H1 (cell line): ENCODE measurements at regions not wholly inside any gene's neighbourhood (a gene's known extent, or its start where the extent isn't known, plus 50 kb on each side); places are given as distances from the start of the nearest gene placed in this dataset.

Experiments used
- CTCF ChIA-PET: fragments of 300-600 bp; sonication (Branson Sonifier 250); formaldehyde crosslinking; loops from one replicate; lab custom pipeline; 2021; ENCODE audit not compliant: partially characterized antibody; lab: Charles Lee
- POLR2A ChIA-PET: fragments of 300-600 bp; sonication (Branson Sonifier 250); formaldehyde crosslinking; loops from one replicate; lab custom pipeline; 2021; ENCODE audit warnings: inconsistent platforms; ENCODE audit not compliant: partially characterized antibody; lab: Charles Lee
- DNase-seq, 2 experiments: peaks; one replicate each; pipeline versions ENCODE4 v3.0.0 to v3.0.0-alpha.2; 2010 to 2022; ENCODE audit warnings: low spot score in 2 of 2, low read depth in 1 of 2, mixed read lengths in 1 of 2
- FAIRE-seq: peaks from 2 replicates; lab custom pipeline; 2011; peaks lifted over from hg19 to GRCh38; lab: Jason Lieb, UNC
- H2AFZ ChIP-seq: 2 replicates; pipeline ENCODE4 v1.8.1; 2012; ENCODE audit warnings: low read length, inconsistent platforms
- H2AK5ac ChIP-seq: 2 replicates; pipeline ENCODE4 v1.6.1; 2013; ENCODE audit warnings: low read depth, low read length
- H2BK120ac ChIP-seq: replicated peaks from 2 replicates; pipeline ENCODE3; 2013; ENCODE audit warnings: low read depth, low read length, inconsistent platforms
- H2BK12ac ChIP-seq: 2 replicates; pipeline ENCODE4 v1.6.1; 2013; ENCODE audit warnings: low read depth, low read length
- H2BK15ac ChIP-seq: 2 replicates; pipeline ENCODE4 v1.6.1; 2013; ENCODE audit warnings: low read length
- H2BK20ac ChIP-seq: 2 replicates; pipeline ENCODE4 v1.6.1; 2013; ENCODE audit warnings: low read length
- H2BK5ac ChIP-seq: 2 replicates; pipeline ENCODE4 v1.6.1; 2013; ENCODE audit warnings: low read depth, low read length
- H3K14ac ChIP-seq: 2 replicates; pipeline ENCODE4 v1.6.1; 2013; ENCODE audit warnings: inconsistent platforms; ENCODE audit not compliant: insufficient read length
- H3K18ac ChIP-seq: 2 replicates; pipeline ENCODE4 v1.6.1; 2013; ENCODE audit warnings: low read length; ENCODE audit errors: extremely low read depth
- H3K23ac ChIP-seq: 2 replicates; pipeline ENCODE4 v1.6.1; 2013; ENCODE audit warnings: inconsistent platforms; ENCODE audit not compliant: insufficient read length
- H3K23me2 ChIP-seq: 2 replicates; pipeline ENCODE4 v1.6.1; 2013; ENCODE audit warnings: low read depth, low read length
- H3K27ac ChIP-seq: 2 replicates; pipeline ENCODE4 v1.6.1; 2011; ENCODE audit warnings: low read depth, low read length, inconsistent platforms
- H3K27me3 ChIP-seq, 4 experiments: replicated peaks in 1 of 4; 1 replicate in 1 of 4; 2 replicates in 3 of 4; pipeline versions ENCODE4 v1.6.1 to v1.8.1; 2011 to 2013; ENCODE audit warnings: low read length in 3 of 4, mild to moderate bottlenecking in 3 of 4, inconsistent platforms in 2 of 4, mixed read lengths in 2 of 4, moderate library complexity in 1 of 4; ENCODE audit not compliant: control insufficient read depth in 3 of 4, insufficient read depth in 3 of 4; ENCODE audit errors: extremely low read depth in 1 of 4
- H3K36me3 ChIP-seq, 4 experiments: 2 replicates each; pipeline versions ENCODE4 v1.6.1 to v1.8.1; 2011 to 2013; ENCODE audit warnings: mild to moderate bottlenecking in 4 of 4, low read length in 3 of 4, moderate library complexity in 2 of 4, control low read depth in 1 of 4, inconsistent platforms in 1 of 4; ENCODE audit not compliant: insufficient read depth in 4 of 4, control insufficient read depth in 2 of 4
- H3K4ac ChIP-seq: replicated peaks from 2 replicates; pipeline ENCODE3; 2013; ENCODE audit warnings: low read length, low read depth, mixed read lengths, inconsistent platforms; ENCODE audit not compliant: insufficient read length
- H3K4me1 ChIP-seq, 4 experiments: replicated peaks in 1 of 4; 1 replicate in 1 of 4; 2 replicates in 3 of 4; pipeline versions ENCODE4 v1.6.1 to v1.8.1; 2011 to 2013; ENCODE audit warnings: low read length in 3 of 4, inconsistent platforms in 2 of 4, mixed read lengths in 1 of 4; ENCODE audit not compliant: insufficient read depth in 4 of 4, control insufficient read depth in 3 of 4
- H3K4me2 ChIP-seq, 2 experiments: 2 replicates each; pipeline versions ENCODE4 v1.6.1 to v1.8.1; 2011 to 2013; ENCODE audit warnings: low read depth in 2 of 2, low read length in 2 of 2, control low read depth in 1 of 2, inconsistent platforms in 1 of 2, mild to moderate bottlenecking in 1 of 2; ENCODE audit not compliant: insufficient read depth in 1 of 2
- H3K4me3 ChIP-seq, 4 experiments: fragments of 200-600, 300-600 bp in 1 of 4; sonication (generic), shearing (Covaris generic), sonication (Bioruptor Twin) in 1 of 4; 2 replicates each; pipeline versions ENCODE4 v1.5.1 to v1.8.1; 2011 to 2016; ENCODE audit warnings: low read length in 4 of 4, low read depth in 3 of 4, control low read depth in 2 of 4, inconsistent platforms in 2 of 4, mild to moderate bottlenecking in 2 of 4, mixed read lengths in 1 of 4, moderate library complexity in 1 of 4; ENCODE audit not compliant: insufficient read depth in 2 of 4; ENCODE audit errors: extremely low read depth in 1 of 4
- H3K56ac ChIP-seq: replicated peaks from 2 replicates; pipeline ENCODE3; 2013; ENCODE audit warnings: low read depth, mild to moderate bottlenecking, mixed read lengths, low read length, inconsistent platforms; ENCODE audit not compliant: insufficient read length
- H3K79me1 ChIP-seq: 2 replicates; pipeline ENCODE4 v1.6.1; 2013; ENCODE audit warnings: low read depth, low read length, control low read depth
- H3K79me2 ChIP-seq, 2 experiments: 2 replicates each; pipeline versions ENCODE4 v1.6.1 to v1.8.1; 2012 to 2013; ENCODE audit warnings: low read length in 2 of 2, mild to moderate bottlenecking in 2 of 2, inconsistent platforms in 1 of 2; ENCODE audit not compliant: insufficient read depth in 2 of 2, control insufficient read depth in 1 of 2
- H3K9ac ChIP-seq, 4 experiments: replicated peaks in 1 of 4; 1 replicate in 1 of 4; 2 replicates in 3 of 4; pipeline versions ENCODE4 v1.6.1 to v1.8.1; 2011 to 2013; ENCODE audit warnings: low read depth in 3 of 4, low read length in 3 of 4, control low read depth in 2 of 4, mild to moderate bottlenecking in 2 of 4, moderate library complexity in 2 of 4, inconsistent platforms in 1 of 4; ENCODE audit errors: extremely low read depth in 1 of 4
- H3K9me3 ChIP-seq, 2 experiments: 2 replicates each; pipeline versions ENCODE4 v1.6.1 to v1.8.1; 2012 to 2013; ENCODE audit warnings: mild to moderate bottlenecking in 2 of 2, moderate library complexity in 2 of 2, control low read depth in 1 of 2, inconsistent platforms in 1 of 2, low read depth in 1 of 2, low read length in 1 of 2, mixed read lengths in 1 of 2; ENCODE audit not compliant: insufficient read depth in 2 of 2
- H4K20me1 ChIP-seq, 2 experiments: replicated peaks in 1 of 2; 2 replicates each; pipeline versions ENCODE3 to v1.8.1; 2011 to 2013; ENCODE audit warnings: inconsistent platforms in 2 of 2, low read length in 2 of 2, mild to moderate bottlenecking in 1 of 2; ENCODE audit not compliant: insufficient read depth in 2 of 2, control insufficient read depth in 1 of 2
- H4K5ac ChIP-seq: 2 replicates; pipeline ENCODE4 v1.6.1; 2013; ENCODE audit warnings: low read length, low read depth, mixed read lengths, inconsistent platforms; ENCODE audit not compliant: insufficient read length
- H4K8ac ChIP-seq: 2 replicates; pipeline ENCODE4 v1.8.0; 2013; ENCODE audit warnings: mild to moderate bottlenecking, moderate library complexity, low read length, inconsistent platforms; ENCODE audit not compliant: insufficient read depth; ENCODE audit errors: extremely low read depth
- H4K91ac ChIP-seq: replicated peaks from 2 replicates; pipeline ENCODE3; 2013; ENCODE audit warnings: low read length, mixed read lengths, inconsistent platforms; ENCODE audit not compliant: insufficient read length
- ASH2L ChIP-seq: fragments of 200-600, 300-600 bp; sonication (generic); IDR thresholded peaks from one replicate; pipeline ENCODE4 v1.7.1; 2017; ENCODE audit warnings: low read length
- CHD2 ChIP-seq: IDR thresholded peaks from 2 replicates; pipeline ENCODE4 v1.6.1; 2012; ENCODE audit warnings: low read length, improper control_type of control experiment
- EGR1 ChIP-seq: IDR thresholded peaks from 2 replicates; pipeline ENCODE4 v1.6.1; 2011; ENCODE audit warnings: low read depth, low read length, borderline replicate concordance
- SAP30 ChIP-seq: fragments of 300-600 bp; sonication (generic); IDR thresholded peaks from 2 replicates; pipeline ENCODE4 v1.7.1; 2012; ENCODE audit warnings: low read length, moderate library complexity, mild to moderate bottlenecking, inconsistent platforms; ENCODE audit not compliant: insufficient read depth, insufficient replicate concordance
- SIN3A ChIP-seq, 2 experiments: IDR thresholded peaks in 1 of 2; conservative IDR thresholded peaks in 1 of 2; 2 replicates each; pipeline ENCODE4 v1.6.1; 2011 to 2012; ENCODE audit warnings: low read length in 2 of 2, improper control_type of control experiment in 1 of 2, low read depth in 1 of 2, mild to moderate bottlenecking in 1 of 2
- SIRT6 ChIP-seq: IDR thresholded peaks from one replicate; pipeline ENCODE4 v1.7.1; 2012; ENCODE audit warnings: low read length, inconsistent platforms
- SIX5 ChIP-seq: IDR thresholded peaks from 2 replicates; pipeline ENCODE4 v1.6.1; 2011; ENCODE audit warnings: mild to moderate bottlenecking, low read depth, low read length
- SP1 ChIP-seq: IDR thresholded peaks from 2 replicates; pipeline ENCODE4 v1.6.1; 2011; ENCODE audit warnings: low read depth, low read length
- TBP ChIP-seq: IDR thresholded peaks from 2 replicates; pipeline ENCODE4 v1.6.1; 2011; ENCODE audit warnings: low read depth, low read length, improper control_type of control experiment
- TCF12 ChIP-seq: IDR thresholded peaks from 2 replicates; pipeline ENCODE4 v1.6.1; 2011; ENCODE audit warnings: low read depth, mild to moderate bottlenecking, low read length
- WGBS, 2 experiments: shearing (Covaris generic) in 1 of 2; methylation state at CpG; one replicate each; pipeline versions ENCODE4 v1.1.6 to v1.1.7; 2013 to 2015; ENCODE audit warnings: low lambda C conversion rate in 2 of 2, mixed read lengths in 2 of 2, inconsistent platforms in 1 of 2, low coverage in 1 of 2, missing lambda C conversion rate in 1 of 2; ENCODE audit not compliant: insufficient replicate concordance in 2 of 2, insufficient coverage in 1 of 2, insufficient read length in 1 of 2; ENCODE audit errors: extremely low coverage in 1 of 2, missing lambda C conversion rate in 1 of 2; 5-methylcytosine and 5-hydroxymethylcytosine counted together

DNA sequence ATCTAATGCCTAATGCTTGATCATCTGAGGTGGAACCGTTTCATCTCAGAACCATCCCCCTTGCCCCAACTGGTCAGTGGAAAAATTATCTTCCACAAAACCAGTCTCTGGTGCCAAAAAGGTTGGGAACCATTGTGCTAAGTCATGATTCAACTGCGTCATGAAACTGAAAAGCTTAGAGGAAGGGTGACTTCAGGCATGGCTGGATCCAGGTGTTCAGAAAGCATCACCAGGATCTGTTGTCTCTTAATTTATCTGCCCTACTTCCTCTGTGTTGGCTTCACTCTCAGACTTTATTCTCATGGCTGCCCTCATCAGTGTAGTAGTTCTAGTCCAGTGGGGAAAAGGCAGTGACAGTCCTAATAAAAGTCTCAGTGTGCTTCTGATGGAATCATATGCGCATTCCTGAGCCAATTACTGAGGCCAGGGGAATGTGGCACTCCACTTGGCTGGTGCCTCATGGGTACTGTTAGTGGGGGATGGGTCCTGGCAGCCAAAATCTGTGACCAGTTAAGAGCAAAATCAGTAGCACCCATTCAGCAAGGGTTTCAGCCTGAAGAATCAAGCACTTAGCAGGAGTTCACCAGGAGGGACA, 110.3 kb downstream of the WNT5A start:
- 86% methylated on average over 3 of the region's 3 CpGs; no CpG with 5 or more reads in 1 of the 2 experiments for WGBS, 2 experiments
- 0 out of 2 replicates have a peak overlapping the region, but pooled peaks have one; percentile 10 for H2AFZ ChIP-seq
- H4K8ac ChIP-seq = no peak overlapping the region
- H3K14ac ChIP-seq = no peak overlapping the region
- DNase-seq (no peak), FAIRE-seq (no peak)
- H3K27me3 ChIP-seq = no peaks in the 10 kb centered on the region
- no peak overlapping the region for H4K5ac ChIP-seq
- no peak overlapping the region for H2AK5ac ChIP-seq
- no peak overlapping the region for H3K9ac ChIP-seq
- no peak overlapping the region for H3K23ac ChIP-seq
- H3K9me3 ChIP-seq = no peaks in the 10 kb centered on the region
- CTCF ChIA-PET = no interaction called here
- H3K18ac ChIP-seq = no peak overlapping the region
- no peaks in the 10 kb centered on the region for H3K4me1 ChIP-seq
- no peak overlapping the region for H3K4me2 ChIP-seq
- H4K91ac ChIP-seq = no peak overlapping the region
- no peak overlapping the region for H3K4me3 ChIP-seq
- H2BK20ac ChIP-seq = no peak overlapping the region
- TF ChIP-seq TCF12 (no peak), EGR1 (no peak), SIX5 (no peak), SAP30 (no peak), ASH2L (no peak), TBP (no peak), SIN3A (conservative IDR thresholded peaks at IDR 0.05 in 1 of 2, IDR thresholded peaks at IDR 0.05 in 1 of 2; ENCODE audit: low read depth in 1 of 2, low read length in 2 of 2) (no peak), SIRT6 (no peak), CHD2 (no peak), SP1 (no peak)
- no peaks in the 10 kb centered on the region for H4K20me1 ChIP-seq
- H3K79me2 ChIP-seq = no peaks in the 10 kb centered on the region
- no peak overlapping the region for H2BK5ac ChIP-seq
- no peaks in the 10 kb centered on the region; the same call in 1 of the 2 replicates for H3K23me2 ChIP-seq
- no peak overlapping the region for H3K4ac ChIP-seq
- no peak overlapping the region for H3K27ac ChIP-seq
- H2BK15ac ChIP-seq = no peak overlapping the region
- H3K79me1 ChIP-seq = no peaks in the 10 kb centered on the region
- POLR2A ChIA-PET = no interaction called here
- no peaks in the 10 kb centered on the region for H3K36me3 ChIP-seq
- H2BK12ac ChIP-seq = no peak overlapping the region
- no peak overlapping the region for H2BK120ac ChIP-seq
- no peak overlapping the region for H3K56ac ChIP-seq
